ENCODE measurements at regions not wholly inside any gene's neighbourhood (a gene's known extent, or its start where the extent isn't known, plus 50 kb on each side); places are given as distances from the start of the nearest gene placed in this dataset.

GRCh38 chr4:177574446-177574845 lies 132.2 kb upstream of the AGA start:
- DNase-seq, result no peak

GRCh38 chr4:177579649-177580048 lies 137.4 kb upstream of the AGA start:
- no peak for DNase-seq

- no peak for DNase-seq
Measured at GRCh38 chr4:177582992-177583391, 140.8 kb upstream of the AGA start.

- DNase-seq, result no peak
Measured at GRCh38 chr4:177587989-177588388, 145.8 kb upstream of the AGA start.

- no peak for DNase-seq
Measured at GRCh38 chr4:177595386-177595785, 153.1 kb upstream of the AGA start.

GRCh38 chr4:177596035-177596434 lies 153.8 kb upstream of the AGA start:
- no peak for DNase-seq

GRCh38 chr4:177596991-177597390 lies 154.8 kb upstream of the AGA start:
- no peak for DNase-seq

- no peak for DNase-seq
Measured at GRCh38 chr4:177605252-177605651, 163.0 kb upstream of the AGA start.

GRCh38 chr4:177607111-177607573 lies 164.9 kb upstream of the AGA start:
- DNase-seq, result no peak

GRCh38 chr4:177611974-177612664 lies 169.9 kb upstream of the AGA start:
- no peak for DNase-seq

- DNase-seq, result no peak
Measured at GRCh38 chr4:177612684-177613083, 170.4 kb upstream of the AGA start.

GRCh38 chr4:177632481-177632880 lies 190.2 kb upstream of the AGA start:
- DNase-seq, result no peak

- DNase-seq, result no peak
Measured at GRCh38 chr4:177638871-177639270, 196.6 kb upstream of the AGA start.

- no peak for DNase-seq
Measured at GRCh38 chr4:177640864-177641263, 198.6 kb upstream of the AGA start.

GRCh38 chr4:177660223-177660622 lies 218.0 kb upstream of the AGA start:
- DNase-seq, result no peak

- DNase-seq, result no peak
Measured at GRCh38 chr4:177667687-177668086, 225.4 kb upstream of the AGA start.

- no peak for DNase-seq
Measured at GRCh38 chr4:177671387-177671786, 229.2 kb upstream of the AGA start.

- DNase-seq, result no peak
Measured at GRCh38 chr4:177671845-177672244, 229.6 kb upstream of the AGA start.

GRCh38 chr4:177673985-177674489 lies 231.8 kb upstream of the AGA start:
- DNase-seq, result no peak

GRCh38 chr4:177680308-177680707 lies 238.1 kb upstream of the AGA start:
- no peak for DNase-seq

- DNase-seq, result no peak
Measured at GRCh38 chr4:177681902-177682301, 239.7 kb upstream of the AGA start.

GRCh38 chr4:177687117-177687516 lies 244.9 kb upstream of the AGA start:
- no peak for DNase-seq

GRCh38 chr4:177692907-177693306 lies 250.7 kb upstream of the AGA start:
- DNase-seq, result no peak

GRCh38 chr4:177696438-177696966 lies 254.3 kb upstream of the AGA start:
- DNase-seq, result no peak
